NCI-H2107 (cell line): ENCODE measurements at regions not wholly inside any gene's neighbourhood (a gene's known extent, or its start where the extent isn't known, plus 50 kb on each side); places are given as distances from the start of the nearest gene placed in this dataset.

Experiments
- DNase-seq: peaks from one replicate; lab custom pipeline; 2025; lab: John Stamatoyannopoulos, UW

DNA sequence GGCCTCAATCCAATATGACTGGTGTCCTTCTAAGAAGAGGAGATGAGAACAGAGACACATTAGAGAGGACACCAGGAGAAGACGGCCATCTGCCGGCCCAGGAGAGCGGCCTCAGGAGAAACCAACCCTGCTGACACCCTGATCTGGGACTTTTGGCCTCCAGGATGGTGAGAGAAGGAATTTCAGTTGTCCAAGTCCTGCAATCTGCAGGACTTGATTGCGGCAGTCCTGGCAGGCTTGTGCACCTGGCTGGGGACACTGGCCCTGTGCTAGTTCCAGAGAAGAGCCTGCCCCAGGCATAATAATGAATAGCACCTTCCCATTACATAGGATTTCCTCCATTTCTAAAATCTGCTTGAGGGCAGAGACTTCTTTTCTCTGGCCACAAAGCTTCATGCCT is 409.9 kb upstream of the SHH start:
- DNase-seq, result no peak

DNA sequence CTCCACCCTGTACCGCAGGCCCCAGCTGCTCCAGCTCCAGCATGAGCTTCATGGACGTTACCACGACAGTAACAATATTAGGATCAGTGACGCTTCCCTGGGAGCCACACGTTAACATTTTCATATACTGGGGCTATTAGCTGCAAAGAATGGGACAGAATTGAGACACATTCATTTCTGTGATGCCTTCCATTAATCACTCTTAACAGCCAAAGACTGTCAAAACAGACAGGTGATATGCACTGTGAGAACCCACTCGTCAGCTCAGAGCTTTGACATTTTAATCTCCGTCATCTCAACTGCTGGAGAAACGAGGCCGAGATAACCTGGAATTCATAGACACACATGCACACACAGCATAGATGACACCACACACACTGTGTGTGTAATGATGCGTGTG is 408.4 kb upstream of the SHH start:
- DNase-seq, result no peak

DNA sequence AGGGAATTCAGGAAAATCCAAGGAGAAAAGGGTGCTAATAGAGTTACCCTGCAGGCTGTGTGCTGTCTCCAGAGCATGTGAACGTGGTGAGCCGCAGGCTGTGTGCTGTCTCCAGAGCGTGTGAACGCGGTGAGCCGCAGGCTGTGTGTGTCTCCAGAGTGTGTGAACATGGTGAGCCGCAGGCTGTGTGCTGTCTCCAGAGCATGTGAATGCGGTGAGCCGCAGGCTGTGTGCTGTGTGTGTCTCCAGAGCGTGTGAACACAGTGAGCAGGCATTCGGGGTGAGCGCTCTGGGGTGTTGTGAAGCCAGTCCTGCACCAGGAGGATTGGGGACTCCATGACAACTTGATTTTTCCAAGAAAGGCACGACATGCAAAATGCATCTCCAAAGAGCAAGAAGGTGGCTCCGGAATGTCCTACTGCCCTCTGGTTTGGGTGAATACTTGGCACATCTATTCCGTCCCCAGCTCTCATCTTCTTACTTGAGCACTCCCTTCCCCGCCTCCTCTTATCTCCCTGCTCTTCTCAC is 407.9 kb upstream of the SHH start:
- no peak for DNase-seq

DNA sequence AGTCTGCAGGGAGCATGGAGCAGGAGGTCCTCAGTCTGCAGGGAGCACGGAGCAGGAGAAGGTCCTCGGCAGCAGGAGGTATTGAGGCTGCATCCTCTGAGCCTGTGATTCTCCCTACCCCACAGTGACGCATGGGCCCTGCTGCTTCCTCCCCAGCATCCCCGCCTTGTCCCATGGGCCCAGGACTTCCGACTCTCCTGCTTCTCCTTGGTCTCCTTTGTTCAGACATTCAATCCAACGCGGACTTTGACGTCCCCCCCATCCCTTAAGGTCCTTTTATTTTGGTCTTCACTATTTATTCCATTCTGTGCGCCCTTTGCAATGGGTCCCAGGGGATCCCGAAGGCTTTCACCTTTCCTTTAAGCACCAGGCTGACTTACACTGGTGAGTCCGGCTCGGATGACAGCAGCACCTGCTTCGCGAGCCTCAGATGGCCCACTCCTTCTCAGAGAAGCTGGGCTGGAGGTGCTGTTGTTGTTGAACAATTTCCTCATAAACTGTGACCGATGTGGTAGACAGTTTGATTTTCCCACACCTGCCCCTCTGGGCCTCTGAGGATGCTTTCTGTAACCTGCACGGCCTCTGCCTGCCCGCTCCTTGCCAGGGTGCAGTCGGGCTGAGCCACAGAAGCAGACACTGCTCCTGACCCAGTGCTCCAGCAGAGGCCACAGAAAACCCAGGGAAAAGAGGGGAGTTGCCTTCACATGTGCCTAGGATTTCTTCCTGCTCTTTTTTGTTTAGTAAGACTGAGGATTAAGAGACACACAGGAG is 407.2 kb upstream of the SHH start:
- no peak for DNase-seq

DNA sequence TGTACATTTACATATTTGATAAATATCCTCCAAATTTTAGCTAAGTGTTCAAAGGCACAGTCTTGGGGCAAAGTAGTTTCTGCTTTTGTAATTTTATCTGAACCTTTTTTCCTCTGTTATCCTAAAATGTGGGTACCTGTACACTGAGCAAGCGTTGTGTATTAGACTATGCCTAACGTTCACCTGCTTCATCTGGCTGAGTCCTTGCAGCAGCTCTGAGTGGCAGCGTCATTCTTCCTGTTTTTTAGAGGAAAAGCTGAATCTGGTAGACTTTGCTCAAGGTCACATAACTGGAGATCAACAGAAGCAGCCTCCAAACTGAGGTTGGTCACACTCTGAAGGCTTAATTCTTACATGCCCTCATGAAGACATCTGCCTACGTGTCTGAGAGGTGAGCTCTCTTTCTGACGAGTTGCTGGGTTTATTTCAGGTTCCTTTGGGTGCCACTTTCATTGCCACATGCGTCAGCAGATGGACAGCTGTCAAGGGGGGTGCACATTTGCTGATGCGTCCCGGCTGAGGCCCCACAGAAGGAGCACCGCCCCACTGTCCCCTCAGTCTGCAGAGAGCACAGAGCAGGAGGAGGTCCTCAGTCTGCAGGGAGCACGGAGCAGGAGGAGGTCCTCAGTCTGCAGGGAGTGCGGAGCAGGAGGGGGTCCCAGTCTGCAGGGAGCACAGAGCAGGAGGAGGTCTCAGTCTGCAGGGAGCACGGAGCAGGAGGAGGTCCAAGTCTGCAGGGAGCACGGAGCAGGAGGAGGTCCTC is 406.5 kb upstream of the SHH start:
- DNase-seq, result no peak

DNA sequence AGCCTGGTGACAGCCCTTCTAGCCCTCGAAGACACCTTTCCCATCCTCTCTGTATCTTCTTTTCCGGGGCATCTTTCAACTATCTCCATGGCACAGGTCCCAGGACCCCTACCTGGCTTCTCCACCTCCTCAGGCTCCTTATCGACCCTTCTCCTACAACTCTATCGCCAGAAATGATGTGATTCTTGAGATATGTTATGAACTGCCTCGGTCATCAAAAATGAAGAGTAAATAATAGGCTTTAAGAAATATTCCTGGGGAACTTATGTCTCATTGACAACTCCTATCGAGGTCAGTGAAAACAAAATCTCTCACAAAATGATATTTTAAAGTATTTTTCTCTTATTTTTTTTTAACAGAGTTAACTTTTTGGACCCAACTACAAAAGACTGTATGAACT is 405.5 kb upstream of the SHH start:
- no peak for DNase-seq

DNA sequence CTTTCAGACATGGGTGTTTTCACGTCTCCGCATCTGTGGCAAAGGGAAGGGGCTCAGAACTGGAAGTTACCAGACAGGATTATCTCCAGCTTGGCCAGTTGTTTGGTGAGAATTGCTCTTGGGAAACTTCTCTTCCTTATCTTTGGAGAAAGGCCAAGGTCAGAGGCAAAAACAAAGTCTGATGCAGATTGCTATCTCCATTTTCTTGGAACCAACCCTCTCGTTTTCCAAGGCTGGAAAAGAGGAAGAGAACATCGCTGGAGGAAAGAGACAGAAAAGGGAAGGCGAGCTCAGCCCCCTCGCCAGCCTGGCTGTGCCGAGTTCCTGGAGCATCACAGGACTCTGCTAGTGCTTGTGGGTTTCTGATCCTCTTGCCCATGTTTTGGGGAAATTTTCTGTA is 396.8 kb upstream of the SHH start:
- no peak for DNase-seq

DNA sequence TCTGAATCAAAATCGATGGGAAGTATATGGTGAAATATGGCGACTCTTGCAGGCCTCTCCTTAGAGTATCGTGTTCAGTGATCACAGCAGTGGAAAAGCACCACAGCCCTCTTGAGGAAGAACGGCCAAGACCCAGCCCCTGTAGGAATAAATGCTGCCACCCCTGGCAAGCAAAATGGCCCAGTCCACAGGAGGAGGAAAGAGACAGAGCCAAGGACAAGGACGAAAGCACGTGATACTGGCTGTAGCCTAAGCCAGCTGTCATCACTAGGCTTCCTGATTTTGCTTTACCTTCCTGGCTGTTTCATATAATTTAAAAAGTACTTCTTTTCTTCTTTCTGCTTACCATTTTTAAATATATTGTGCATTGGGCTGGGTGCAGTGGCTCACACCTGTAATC is 395.0 kb upstream of the SHH start:
- no peak for DNase-seq

DNA sequence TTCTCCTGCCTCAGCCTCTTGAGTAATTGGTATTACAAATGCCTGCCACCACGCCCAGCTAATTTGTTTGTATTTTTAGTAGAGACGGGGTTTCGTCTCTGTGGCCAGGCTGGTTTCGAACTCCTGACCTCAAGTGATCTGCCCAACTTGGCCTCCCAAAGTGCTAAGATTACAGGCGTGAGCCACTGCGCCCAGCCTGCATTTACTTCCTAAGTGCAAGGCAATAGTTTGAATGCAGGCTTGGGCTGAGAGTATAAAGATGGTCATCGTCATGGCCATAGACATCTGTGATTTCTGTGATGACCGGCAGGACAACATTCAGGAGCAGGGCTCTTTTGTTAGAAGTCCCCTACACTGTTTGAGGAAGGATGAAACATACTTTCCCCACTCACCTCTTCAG is 393.9 kb upstream of the SHH start:
- no peak for DNase-seq

DNA sequence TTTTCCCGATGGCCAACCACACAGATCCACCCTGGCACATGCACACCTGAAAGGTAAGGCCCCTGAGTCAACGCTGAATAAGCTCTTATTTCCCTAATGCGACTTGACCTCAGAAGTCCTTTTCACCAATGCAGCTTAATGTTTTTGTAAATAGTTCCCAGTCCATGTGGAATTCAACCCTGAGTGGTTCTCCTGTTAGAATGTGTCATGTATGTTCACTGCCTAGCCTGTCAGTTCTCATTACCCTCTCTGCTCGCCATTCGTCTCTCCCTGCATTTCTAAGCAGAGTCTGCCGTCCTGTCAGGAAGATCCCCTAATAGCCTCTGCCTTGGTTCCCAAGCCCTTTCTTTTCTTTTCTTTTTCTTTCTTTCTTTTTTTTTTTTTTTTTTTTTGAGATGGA is 392.6 kb upstream of the SHH start:
- DNase-seq, result no peak

DNA sequence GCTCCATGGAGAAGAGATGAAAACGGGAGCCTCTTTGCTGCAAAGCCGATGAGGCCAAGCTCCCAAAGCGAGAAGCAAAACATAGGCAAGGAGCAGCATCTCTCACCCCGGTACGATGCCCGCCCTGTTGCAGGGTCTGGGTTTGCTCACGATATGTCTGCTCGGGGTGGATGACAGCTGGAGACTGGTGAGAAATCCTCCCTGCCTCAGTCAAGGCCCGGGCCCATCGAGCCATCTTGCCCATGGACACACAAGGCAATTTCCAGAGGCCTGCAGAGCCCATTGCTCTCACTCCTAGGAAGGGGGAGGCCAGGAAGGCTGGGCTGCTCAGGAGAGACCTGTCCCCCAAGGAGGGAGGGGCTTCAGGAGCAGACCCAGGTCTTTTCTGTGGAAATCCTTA is 391.7 kb upstream of the SHH start:
- DNase-seq, result no peak

DNA sequence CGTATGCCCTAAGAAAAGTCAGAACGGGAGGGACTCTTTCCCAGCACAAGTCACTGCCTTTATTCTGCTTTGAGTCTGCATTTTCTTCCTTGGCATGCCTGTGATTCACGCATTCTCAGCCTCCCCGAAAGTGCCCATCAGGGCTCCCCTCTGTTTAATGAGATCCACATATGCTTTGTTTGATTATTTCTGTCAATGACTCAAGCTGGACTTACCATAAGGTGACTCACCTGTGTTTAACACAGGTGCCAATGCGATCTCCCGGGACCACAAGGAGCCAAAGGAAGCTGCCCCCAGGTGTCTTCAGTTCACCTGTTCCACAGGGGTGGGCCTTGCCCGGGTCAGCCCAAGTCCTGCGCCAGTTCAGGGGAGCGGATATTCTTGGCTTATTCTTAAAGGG is 386.0 kb upstream of the SHH start:
- DNase-seq, result no peak

DNA sequence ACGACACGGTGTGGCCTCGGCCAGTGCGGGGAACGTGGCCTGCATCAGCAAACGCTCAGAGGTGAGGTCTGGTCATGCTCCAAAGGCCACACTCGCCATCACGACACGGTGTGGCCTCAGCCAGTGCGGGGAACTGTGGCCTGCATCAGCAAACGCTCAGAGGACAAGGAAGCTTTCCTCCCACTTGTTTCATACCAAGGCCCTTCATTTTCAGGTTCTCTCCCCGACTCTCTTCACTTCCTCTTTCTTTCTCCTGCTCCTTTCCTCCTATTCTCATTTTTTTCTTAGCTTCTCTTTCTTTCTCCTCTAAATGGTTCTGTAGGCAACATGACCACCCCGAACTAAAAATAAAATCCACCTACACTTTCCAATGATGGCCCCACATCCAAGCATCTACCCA is 384.4 kb upstream of the SHH start:
- DNase-seq, result no peak

DNA sequence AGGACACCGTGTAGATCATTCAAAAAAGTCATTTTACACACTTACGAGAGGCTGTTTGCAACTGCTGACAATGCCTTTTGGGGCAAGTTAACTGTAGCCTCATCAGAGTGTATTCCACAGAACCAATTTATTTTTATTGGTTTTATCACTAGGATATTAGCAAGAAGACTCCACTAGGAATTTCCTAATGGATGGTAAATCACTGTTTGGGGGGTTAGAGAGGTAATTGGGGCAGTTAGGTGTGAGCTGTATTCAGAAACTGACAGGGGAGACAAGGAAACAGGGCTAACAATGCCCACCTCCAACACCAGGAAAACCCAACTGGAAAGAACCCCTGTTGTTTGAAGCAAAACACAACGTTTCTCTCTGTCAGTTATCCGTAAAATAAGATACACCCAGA is 383.0 kb upstream of the SHH start:
- no peak for DNase-seq

DNA sequence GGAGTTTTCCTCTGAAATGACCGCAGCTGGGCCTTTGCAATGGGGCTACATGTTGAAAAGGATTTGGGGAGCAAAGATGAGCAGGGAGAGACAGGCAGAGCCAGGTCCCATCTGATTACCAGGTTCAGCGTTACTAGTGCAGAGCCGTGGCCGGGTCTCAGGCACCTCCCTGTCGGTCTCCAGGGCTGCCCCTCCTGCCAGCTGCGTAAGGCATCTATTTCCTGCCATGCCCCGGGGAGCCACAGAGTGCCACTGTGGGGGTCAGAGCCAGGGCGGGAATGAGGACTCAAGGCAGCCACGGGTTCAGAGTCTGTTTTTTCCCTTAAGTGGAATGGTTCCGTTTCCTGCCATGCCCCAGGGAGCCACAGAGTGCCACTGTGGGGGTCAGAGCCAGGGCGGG is 382.6 kb upstream of the SHH start:
- DNase-seq, result no peak

DNA sequence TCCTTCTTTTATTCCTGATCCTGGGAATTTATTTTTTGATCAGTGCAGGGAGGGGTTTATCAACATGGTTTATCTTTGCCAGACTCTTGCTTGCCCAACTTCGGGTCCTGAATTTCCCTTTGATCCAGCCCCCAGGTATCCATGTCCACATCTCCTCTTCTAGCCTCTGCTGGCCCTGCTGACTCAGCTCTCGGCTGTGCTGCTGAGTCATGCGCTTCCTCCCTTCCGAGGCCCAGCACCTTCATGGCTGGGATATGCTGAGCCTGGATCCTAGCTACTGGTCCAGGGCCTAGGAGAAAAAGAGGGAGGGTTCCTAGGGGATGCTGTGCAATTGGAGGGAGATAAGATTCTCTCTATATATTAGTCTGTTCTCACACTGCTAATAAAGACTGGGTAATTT is 380.7 kb upstream of the SHH start:
- DNase-seq, result no peak

DNA sequence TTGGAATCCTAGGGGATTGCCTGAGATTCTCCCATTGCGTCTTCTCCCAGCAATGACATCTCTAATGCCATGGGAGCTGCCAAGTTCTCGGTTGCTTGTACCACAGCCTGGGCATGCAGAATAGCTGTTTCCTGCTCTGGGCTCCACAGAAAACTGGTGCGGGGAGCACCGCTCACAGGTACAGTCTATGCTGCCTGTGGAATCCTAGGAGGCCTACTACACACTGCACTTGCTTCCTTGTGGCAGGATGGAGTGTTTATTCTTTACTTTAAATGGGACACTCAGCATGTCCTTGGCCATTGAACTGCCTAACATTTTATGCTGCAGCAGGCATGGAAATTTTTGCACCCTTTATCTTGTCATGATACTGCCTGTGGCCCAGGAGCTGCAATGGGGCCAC is 378.8 kb upstream of the SHH start:
- no peak for DNase-seq

DNA sequence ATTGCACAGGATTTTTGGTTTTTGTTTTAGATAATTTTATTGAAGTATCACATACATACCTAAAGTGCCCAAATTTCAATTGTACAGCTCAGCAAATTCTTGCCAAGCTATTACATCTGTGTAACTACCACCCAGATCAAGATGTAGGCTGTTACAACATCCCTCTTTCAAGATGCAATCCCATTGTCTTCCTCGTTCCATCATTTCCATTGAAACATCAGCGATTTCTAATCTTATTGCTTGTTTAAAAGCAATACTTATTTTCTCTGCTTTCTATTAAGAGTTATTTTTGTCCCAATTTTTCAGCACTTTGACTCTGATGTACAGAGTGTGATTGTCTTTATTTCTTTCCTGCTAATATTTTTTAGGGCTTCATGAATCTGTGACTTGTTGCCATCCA is 372.8 kb upstream of the SHH start:
- DNase-seq, result no peak

DNA sequence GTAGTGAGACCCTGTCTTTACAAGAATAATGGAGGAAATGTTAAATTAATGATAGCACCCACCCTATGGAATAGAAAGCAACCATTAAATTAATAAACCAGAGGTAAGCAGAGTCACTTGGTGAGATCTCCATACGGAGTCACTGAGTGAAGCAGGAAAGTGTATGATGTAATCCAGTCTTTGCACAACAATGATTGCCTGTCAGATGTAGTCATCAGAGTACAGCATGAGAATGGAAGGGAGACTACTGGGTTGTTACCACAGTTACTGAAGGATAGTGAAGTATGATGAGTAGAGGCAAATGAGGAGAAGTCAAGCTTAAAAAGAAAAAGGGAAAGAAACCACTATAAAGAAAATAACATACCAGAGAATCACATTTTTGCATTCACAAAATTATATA is 371.9 kb upstream of the SHH start:
- DNase-seq, result no peak

DNA sequence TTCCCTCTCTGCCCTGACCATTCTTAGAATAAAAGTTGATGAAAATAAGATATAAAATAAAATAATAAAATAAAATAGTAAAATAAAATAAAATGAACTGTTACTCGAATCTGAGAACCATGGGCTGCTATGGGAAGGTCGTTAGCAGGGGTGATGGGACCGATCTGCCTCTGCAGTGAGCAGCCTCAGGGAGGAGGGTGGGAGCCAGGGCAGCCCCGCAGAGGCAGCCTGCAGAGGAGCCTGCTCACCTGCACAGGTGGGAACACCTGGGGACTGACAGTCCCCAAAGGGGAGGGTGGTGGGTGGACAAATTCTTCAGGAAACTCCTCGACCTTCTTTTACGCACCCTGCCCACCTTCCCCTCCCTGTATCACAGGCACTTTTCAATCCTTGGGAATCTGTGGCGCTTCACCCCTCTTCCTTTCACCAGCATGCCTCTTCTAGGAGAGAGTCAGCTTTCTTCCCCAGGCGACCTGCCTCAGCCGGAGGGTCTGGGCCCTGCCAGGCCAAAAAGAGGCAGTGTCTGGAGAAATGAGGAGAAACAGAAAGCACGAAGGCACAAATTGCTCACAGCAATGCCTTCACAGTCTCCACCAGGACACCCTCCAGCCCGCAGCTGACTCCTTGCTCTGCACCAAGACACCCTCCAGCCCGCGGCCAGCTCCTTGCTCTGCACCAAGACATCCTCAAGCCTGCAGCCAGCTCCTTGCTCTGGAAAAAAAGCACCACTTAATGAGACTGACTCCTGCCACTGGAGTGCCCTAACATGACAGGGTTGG is 368.4 kb upstream of the SHH start:
- no peak for DNase-seq

DNA sequence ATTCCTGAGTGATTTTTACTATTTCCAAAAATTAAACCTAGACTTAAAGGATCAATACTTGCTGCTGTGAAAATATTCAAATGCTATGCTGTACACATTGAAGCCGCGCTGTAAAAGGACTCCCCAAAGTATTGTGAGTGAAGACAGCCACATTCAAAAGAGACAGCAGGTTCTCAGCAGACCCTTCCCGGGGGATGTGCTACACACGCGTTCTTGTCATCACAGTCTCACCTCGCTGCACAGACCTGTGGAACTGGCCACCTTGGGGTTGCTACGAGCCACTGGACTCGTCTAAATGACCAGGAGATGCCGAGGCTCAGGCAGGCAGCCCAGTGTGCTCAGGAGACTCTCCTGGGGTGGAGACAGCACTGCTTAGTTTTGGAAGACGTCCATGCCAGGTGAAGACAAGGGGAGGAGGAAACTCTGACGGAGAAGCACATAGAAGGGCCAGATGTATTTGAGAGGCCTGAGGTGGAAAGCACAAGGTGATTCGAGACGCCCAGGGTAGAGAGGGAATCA is 367.7 kb upstream of the SHH start:
- DNase-seq, result no peak

DNA sequence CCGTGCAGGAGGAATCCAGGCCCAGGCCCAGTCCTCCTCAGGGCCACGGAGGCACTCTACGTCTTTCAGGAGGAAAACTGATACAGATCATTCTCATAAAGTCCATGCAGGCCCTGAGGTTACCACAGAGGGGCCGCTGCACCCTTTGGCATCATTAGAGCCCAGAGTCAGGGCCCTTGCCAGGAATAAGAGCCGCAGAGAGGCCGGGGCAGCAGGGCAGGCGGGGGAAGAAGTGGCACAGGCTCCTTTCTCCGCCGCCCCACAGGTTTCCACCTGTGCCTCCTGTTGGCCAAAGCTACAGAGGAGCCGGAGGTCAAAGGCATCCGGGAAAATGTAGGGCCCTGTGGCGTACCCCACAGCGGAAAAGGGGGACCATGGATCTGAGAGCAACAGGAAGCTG is 366.6 kb upstream of the SHH start:
- no peak for DNase-seq

DNA sequence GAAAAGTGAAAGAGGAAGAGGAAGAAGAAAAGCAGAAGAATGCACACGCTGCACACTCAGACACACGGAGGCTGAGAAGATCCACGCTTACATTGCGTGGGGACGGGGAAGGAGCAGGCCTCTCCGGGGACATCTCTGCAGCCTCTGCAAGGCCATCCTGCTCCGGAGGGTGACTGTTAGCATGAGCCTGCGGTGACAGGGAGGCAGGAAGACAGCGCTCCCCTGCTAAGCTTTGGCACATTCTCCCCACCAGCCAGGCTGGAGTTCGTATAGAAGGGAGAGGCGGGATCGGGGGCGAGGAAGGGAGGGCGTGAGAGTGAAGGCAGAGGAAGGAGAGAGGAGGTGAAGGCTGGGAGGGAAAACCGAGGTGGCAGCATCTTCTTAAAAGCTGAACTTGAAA is 366.0 kb upstream of the SHH start:
- no peak for DNase-seq
